Keratinocyte (primary cell): ENCODE measurements at regions not wholly inside any gene's neighbourhood (a gene's known extent, or its start where the extent isn't known, plus 50 kb on each side); places are given as distances from the start of the nearest gene placed in this dataset.

Source experiments
- DNase-seq: peaks from one replicate; pipeline ENCODE4 v3.0.0-alpha.2; 2011; ENCODE audit warnings: low read depth, missing footprints, low spot score
- FAIRE-seq: peaks from 2 replicates; lab custom pipeline; 2011; peaks lifted over from hg19 to GRCh38; lab: Jason Lieb, UNC
- H2AFZ ChIP-seq: 2 replicates; pipeline ENCODE4 v1.6.0; 2012; ENCODE audit warnings: low read length, control low read depth, inconsistent platforms; ENCODE audit not compliant: control insufficient read depth
- H3K27ac ChIP-seq: 2 replicates; pipeline ENCODE4 v1.5.1; 2011; ENCODE audit warnings: low read length; ENCODE audit not compliant: control insufficient read depth, insufficient read depth
- H3K27me3 ChIP-seq: 3 replicates; pipeline ENCODE4 v1.6.0; 2011; ENCODE audit warnings: low read length; ENCODE audit not compliant: control insufficient read depth, insufficient read depth; ENCODE audit errors: extremely low read depth
- H3K36me3 ChIP-seq, 2 experiments: 2 replicates in 1 of 2; 3 replicates in 1 of 2; pipeline ENCODE4 v1.5.1; 2011; ENCODE audit warnings: low read length in 2 of 2, mild to moderate bottlenecking in 1 of 2; ENCODE audit not compliant: control insufficient read depth in 2 of 2, insufficient read depth in 2 of 2; ENCODE audit errors: extremely low read depth in 1 of 2
- H3K4me1 ChIP-seq: 3 replicates; pipeline ENCODE4 v1.5.1; 2011; ENCODE audit warnings: low read length; ENCODE audit not compliant: control insufficient read depth, insufficient read depth; ENCODE audit errors: extremely low read depth
- H3K4me2 ChIP-seq: 3 replicates; pipeline ENCODE4 v1.6.0; 2011; ENCODE audit warnings: low read depth, low read length; ENCODE audit not compliant: control insufficient read depth, insufficient read depth; ENCODE audit errors: extremely low read depth
- H3K4me3 ChIP-seq, 3 experiments: fragments of 200-600 bp in 1 of 3; sonication (generic) in 1 of 3; 2 replicates in 2 of 3; 3 replicates in 1 of 3; pipeline ENCODE4 v1.5.1; 2011 to 2016; ENCODE audit warnings: low read length in 3 of 3, mild to moderate bottlenecking in 3 of 3, control low read depth in 2 of 3, inconsistent platforms in 1 of 3, low read depth in 1 of 3, mixed read lengths in 1 of 3, mixed run types in 1 of 3, moderate library complexity in 1 of 3; ENCODE audit not compliant: control insufficient read depth in 2 of 3, insufficient read depth in 2 of 3; ENCODE audit errors: extremely low read depth in 1 of 3
- H3K79me2 ChIP-seq: 2 replicates; pipeline ENCODE4 v1.6.0; 2012; ENCODE audit warnings: low read length; ENCODE audit not compliant: control insufficient read depth, insufficient read depth
- H3K9ac ChIP-seq: 3 replicates; pipeline ENCODE4 v1.6.0; 2011; ENCODE audit warnings: low read length; ENCODE audit not compliant: control insufficient read depth, insufficient read depth; ENCODE audit errors: extremely low read depth
- H3K9me1 ChIP-seq: 3 replicates; pipeline ENCODE4 v1.6.0; 2011; ENCODE audit warnings: low read length; ENCODE audit not compliant: control insufficient read depth, insufficient read depth; ENCODE audit errors: extremely low read depth
- H3K9me3 ChIP-seq: 2 replicates; pipeline ENCODE4 v1.5.1; 2012; ENCODE audit warnings: low read depth, low read length; ENCODE audit not compliant: control insufficient read depth
- H4K20me1 ChIP-seq: 3 replicates; pipeline ENCODE4 v1.6.0; 2011; ENCODE audit warnings: low read length; ENCODE audit not compliant: control insufficient read depth, insufficient read depth; ENCODE audit errors: extremely low read depth
- CTCF ChIP-seq, 3 experiments: IDR thresholded peaks in 1 of 3; conservative IDR thresholded peaks in 1 of 3; optimal IDR thresholded peaks in 1 of 3; 2 replicates in 2 of 3; 3 replicates in 1 of 3; pipeline versions ENCODE3 to v1.5.1; 2011; ENCODE audit warnings: low read length in 3 of 3, mild to moderate bottlenecking in 3 of 3, moderate library complexity in 2 of 3, control low read depth in 1 of 3, inconsistent platforms in 1 of 3; ENCODE audit not compliant: insufficient read depth in 2 of 3; ENCODE audit errors: extremely low read depth in 1 of 3
- EZH2 ChIP-seq: IDR thresholded peaks from one replicate; pipeline ENCODE4 v1.6.1; 2012; ENCODE audit warnings: inconsistent platforms, mild to moderate bottlenecking, low read length, moderate library complexity
- dilution Hi-C: fragments of 300-500 bp; cut with MboI; formaldehyde crosslinking; loops from one replicate; pipeline ENCODE4 v1.7.0; 2020; ENCODE audit warnings: low sequenced_read_pairs; ENCODE audit not compliant: extremely low pct_ligation_motif_present

GRCh38 chr1:244151537-244151936 is 100.5 kb downstream of the ZBTB18 start:
- Histone ChIP-seq H3K36me3 (no peaks in the 10 kb centered on the region), H2AFZ (no peak overlapping the region), H3K9me1 (no peaks in the 10 kb centered on the region), H3K79me2 (no peaks in the 10 kb centered on the region), H3K4me1 (no peaks in the 10 kb centered on the region), H3K27me3 (no peaks in the 10 kb centered on the region), H3K4me2 (no peak overlapping the region), H3K4me3 (no peak overlapping the region), H3K9ac (no peak overlapping the region), H3K27ac (no peak overlapping the region), H3K9me3 (no peaks in the 10 kb centered on the region), H4K20me1 (no peaks in the 10 kb centered on the region)
- no peak for FAIRE-seq
- no peak for TF ChIP-seq EZH2
- TF ChIP-seq CTCF (optimal IDR thresholded peaks at IDR 0.05 in 1 of 3, IDR thresholded peaks at IDR 0.05 in 1 of 3, conservative IDR thresholded peaks at IDR 0.05 in 1 of 3; ENCODE audit: extremely low read depth in 1 of 3, insufficient read depth in 2 of 3, low read length in 3 of 3): no peak
- DNase-seq: no peak
- dilution Hi-C loops: no loop called here

GRCh38 chr1:244154508-244154871 is 103.4 kb downstream of the ZBTB18 start:
- no peak overlapping the region for H3K4me2 ChIP-seq
- H3K27me3 ChIP-seq: no peaks in the 10 kb centered on the region
- dilution Hi-C loops: no loop called here
- no peaks in the 10 kb centered on the region for H3K4me1 ChIP-seq
- H3K9me3 ChIP-seq: no peaks in the 10 kb centered on the region
- H2AFZ ChIP-seq: peak overlapping the region; percentile 39
- TF ChIP-seq EZH2: no peak
- no peak for TF ChIP-seq CTCF (optimal IDR thresholded peaks at IDR 0.05 in 1 of 3, IDR thresholded peaks at IDR 0.05 in 1 of 3, conservative IDR thresholded peaks at IDR 0.05 in 1 of 3; ENCODE audit: extremely low read depth in 1 of 3, insufficient read depth in 2 of 3, low read length in 3 of 3)
- no peak overlapping the region for H3K9ac ChIP-seq
- no peaks in the 10 kb centered on the region for H3K9me1 ChIP-seq
- no peak overlapping the region for H3K27ac ChIP-seq
- H3K4me3 ChIP-seq: no peak overlapping the region
- DNase-seq (no peak), FAIRE-seq (no peak)
- no peaks in the 10 kb centered on the region for H4K20me1 ChIP-seq
- H3K36me3 ChIP-seq: no peaks in the 10 kb centered on the region
- no peaks in the 10 kb centered on the region for H3K79me2 ChIP-seq
